ENCODE measurements at regions not wholly inside any gene's neighbourhood (a gene's known extent, or its start where the extent isn't known, plus 50 kb on each side); places are given as distances from the start of the nearest gene placed in this dataset.

- Histone ChIP-seq H3K4me3 (ENCODE audit: low read depth in 1 of 3, low read length in 3 of 3) (no peak overlapping the region), H3K4me1 (ENCODE audit: control insufficient read depth in 4 of 4, insufficient read depth in 4 of 4, low read length in 3 of 4) (no peaks in the 10 kb centered on the region), H3K9ac (ENCODE audit: low read depth in 1 of 2, low read length in 2 of 2) (no peak overlapping the region), H3K9me3 (ENCODE audit: control insufficient read depth in 4 of 4, low read length in 3 of 4) (no peaks in the 10 kb centered on the region), H3K27ac (ENCODE audit: low read depth in 1 of 2, low read length in 2 of 2) (no peak overlapping the region), H3K27me3 (ENCODE audit: control insufficient read depth in 4 of 4, insufficient read depth in 4 of 4, low read length in 3 of 4) (no peaks in the 10 kb centered on the region), H3K36me3 (ENCODE audit: control insufficient read depth in 4 of 4, insufficient read depth in 3 of 4, low read depth in 1 of 4, low read length in 3 of 4) (no peaks in the 10 kb centered on the region)
- no peak for TF ChIP-seq FOXA1 (IDR thresholded peaks at IDR 0.05)
- TF ChIP-seq RAD21 (IDR thresholded peaks at IDR 0.05) = no peak
- TF ChIP-seq JUND (IDR thresholded peaks at IDR 0.05) = no peak
- no peak for TF ChIP-seq MAX (IDR thresholded peaks at IDR 0.05)
- no peak for TF ChIP-seq TAF1 (conservative IDR thresholded peaks at IDR 0.05)
- TF ChIP-seq HNF4G (IDR thresholded peaks at IDR 0.05) = no peak
- 74% methylated on average over 1 of the region's 1 CpG for WGBS
- no peak for DNase-seq (ENCODE audit: low spot score)
Observed at GRCh38 chr4:119750771-119751170, 122.2 kb upstream of the PDE5A start.

- H3K36me3 ChIP-seq (ENCODE audit: control insufficient read depth in 4 of 4, insufficient read depth in 3 of 4, low read depth in 1 of 4, low read length in 3 of 4) = no peaks in the 10 kb centered on the region
- TF ChIP-seq HNF4G (IDR thresholded peaks at IDR 0.05) = no peak
- no peak for TF ChIP-seq RAD21 (IDR thresholded peaks at IDR 0.05)
- TF ChIP-seq REST (IDR thresholded peaks at IDR 0.05) = no peak
- no peak for TF ChIP-seq FOXA1 (IDR thresholded peaks at IDR 0.05)
- no peak for TF ChIP-seq EGR1 (IDR thresholded peaks at IDR 0.05; ENCODE audit: low read depth in 2 of 2)
- no peak for TF ChIP-seq CTCF (IDR thresholded peaks at IDR 0.05; ENCODE audit: low read depth, low read length, missing input control)
- TF ChIP-seq MAX (IDR thresholded peaks at IDR 0.05) = no peak
- no peak for TF ChIP-seq HNF4A (conservative IDR thresholded peaks at IDR 0.05)
- no peaks in the 10 kb centered on the region for H3K9me3 ChIP-seq (ENCODE audit: control insufficient read depth in 4 of 4, low read length in 3 of 4)
- no peak overlapping the region for H3K9ac ChIP-seq (ENCODE audit: low read depth in 1 of 2, low read length in 2 of 2)
- no peak for DNase-seq (ENCODE audit: low spot score)
- no peak overlapping the region for H3K27ac ChIP-seq (ENCODE audit: low read depth in 1 of 2, low read length in 2 of 2)
- no peaks in the 10 kb centered on the region for H3K27me3 ChIP-seq (ENCODE audit: control insufficient read depth in 4 of 4, insufficient read depth in 4 of 4, low read length in 3 of 4)
- no peak overlapping the region for H3K4me3 ChIP-seq (ENCODE audit: low read depth in 1 of 3, low read length in 3 of 3)
- no peaks in the 10 kb centered on the region for H3K4me1 ChIP-seq (ENCODE audit: control insufficient read depth in 4 of 4, insufficient read depth in 4 of 4, low read length in 3 of 4)
Observed at GRCh38 chr4:119750048-119750447, 121.4 kb upstream of the PDE5A start.

GRCh38 chr4:119748853-119749252 lies 120.2 kb upstream of the PDE5A start:
- no peak overlapping the region for H3K4me3 ChIP-seq (ENCODE audit: low read depth in 1 of 3, low read length in 3 of 3)
- no peak overlapping the region for H3K9ac ChIP-seq (ENCODE audit: low read depth in 1 of 2, low read length in 2 of 2)
- no peaks in the 10 kb centered on the region for H3K9me3 ChIP-seq (ENCODE audit: control insufficient read depth in 4 of 4, low read length in 3 of 4)
- no peak overlapping the region for H3K27ac ChIP-seq (ENCODE audit: low read depth in 1 of 2, low read length in 2 of 2)
- no peak for DNase-seq (ENCODE audit: low spot score)
- no peak for TF ChIP-seq FOXA1 (IDR thresholded peaks at IDR 0.05)
- TF ChIP-seq ATF3 (IDR thresholded peaks at IDR 0.05) = no peak
- no peak for TF ChIP-seq EGR1 (IDR thresholded peaks at IDR 0.05; ENCODE audit: low read depth in 2 of 2)
- TF ChIP-seq FOXA2 (IDR thresholded peaks at IDR 0.05) = no peak
- no peak for TF ChIP-seq RXRA (IDR thresholded peaks at IDR 0.05)
- TF ChIP-seq GABPA (IDR thresholded peaks at IDR 0.05 in 1 of 2, conservative IDR thresholded peaks at IDR 0.05 in 1 of 2) = no peak
- TF ChIP-seq NR2F2 (IDR thresholded peaks at IDR 0.05) = no peak
- H3K4me1 ChIP-seq (ENCODE audit: control insufficient read depth in 4 of 4, insufficient read depth in 4 of 4, low read length in 3 of 4) = no peaks in the 10 kb centered on the region
- 80% methylated on average over 2 of the region's 2 CpGs for WGBS
- no peaks in the 10 kb centered on the region for H3K27me3 ChIP-seq (ENCODE audit: control insufficient read depth in 4 of 4, insufficient read depth in 4 of 4, low read length in 3 of 4)
- no peaks in the 10 kb centered on the region for H3K36me3 ChIP-seq (ENCODE audit: control insufficient read depth in 4 of 4, insufficient read depth in 3 of 4, low read depth in 1 of 4, low read length in 3 of 4)
